ENCODE measurements at regions not wholly inside any gene's neighbourhood (a gene's known extent, or its start where the extent isn't known, plus 50 kb on each side); places are given as distances from the start of the nearest gene placed in this dataset.
"Not testable (repeated sequence)": the region's sequence is repeated elsewhere in the genome, so short reads cannot be mapped to it uniquely, and the experiment has no call there.

DNA sequence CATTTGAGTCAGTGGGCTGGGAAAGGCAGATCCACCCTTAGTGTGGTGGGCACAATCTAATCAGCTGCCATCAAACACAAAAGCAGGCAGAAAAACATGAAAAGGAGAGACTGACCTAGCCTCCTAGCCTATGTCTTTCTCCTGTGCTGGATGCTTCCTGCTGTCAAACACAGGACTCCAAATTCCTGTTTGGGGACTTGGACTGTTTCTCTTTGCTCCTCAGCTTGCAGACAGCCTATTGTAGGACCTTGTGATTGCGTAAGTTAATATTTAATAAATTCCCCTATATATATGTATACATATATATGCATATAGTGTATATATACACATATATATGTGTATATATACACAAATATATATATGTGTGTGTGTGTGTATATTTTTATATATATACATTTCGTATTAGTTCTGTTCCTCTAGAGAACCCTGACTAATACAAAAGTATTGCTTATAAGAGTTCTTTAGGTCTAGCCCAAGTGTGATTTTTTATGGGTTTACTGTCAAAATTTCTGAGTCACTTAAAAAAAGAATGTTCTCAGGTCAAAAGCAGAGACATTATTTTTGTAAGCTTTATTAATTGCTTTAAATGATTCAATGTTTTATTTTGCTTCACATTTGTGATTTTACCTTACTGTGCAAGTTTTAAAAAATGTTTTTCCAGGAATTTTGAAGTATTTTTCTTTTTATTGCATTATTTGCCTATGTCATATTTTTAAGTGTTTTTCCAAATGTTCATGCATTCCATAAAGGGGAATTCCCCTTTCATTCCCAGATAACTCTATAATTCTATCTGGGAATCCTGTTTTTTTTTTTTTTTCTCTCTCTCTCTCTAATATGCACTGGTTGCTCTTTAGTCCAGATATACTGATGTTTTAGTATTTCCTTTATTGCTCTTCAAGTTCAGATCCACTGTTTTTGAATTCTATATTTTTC, 92.1 kb upstream of the ADAMTS5 start:
- FAIRE-seq (no peak), DNase-seq (ENCODE audit: extremely low spot score, insufficient read length, low read depth) (no peak)

GRCh38 chr21:27057997-27058396, 91.1 kb upstream of the ADAMTS5 start:
- FAIRE-seq (no peak), DNase-seq (ENCODE audit: extremely low spot score, insufficient read length, low read depth) (no peak)

- DNase-seq (ENCODE audit: extremely low spot score, insufficient read length, low read depth) (no peak), FAIRE-seq (no peak)
These were observed 80.9 kb upstream of the ADAMTS5 start for GRCh38 chr21:27047658-27048314.

DNA sequence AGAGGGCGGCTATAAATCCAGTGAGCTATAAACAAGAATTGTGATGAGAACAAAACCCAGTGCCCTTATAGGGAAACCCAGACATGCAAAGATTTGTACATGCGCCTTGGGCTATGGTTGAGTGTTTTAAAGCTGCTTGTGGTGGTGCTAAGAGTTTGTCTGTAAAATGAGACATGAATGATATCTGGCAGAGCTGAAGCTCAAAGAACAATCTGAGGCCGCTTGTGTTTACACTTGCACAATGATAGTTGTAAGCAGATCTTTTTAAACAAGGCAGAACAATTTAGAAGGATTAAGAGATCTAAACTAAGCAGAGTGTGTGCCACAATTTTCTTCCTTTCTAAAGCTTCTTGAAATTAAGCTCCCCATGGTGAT, 80.4 kb upstream of the ADAMTS5 start:
- no peak for DNase-seq (ENCODE audit: extremely low spot score, insufficient read length, low read depth)
- FAIRE-seq: no peak

GRCh38 chr21:27045281-27045985, 78.5 kb upstream of the ADAMTS5 start:
- DNase-seq (ENCODE audit: extremely low spot score, insufficient read length, low read depth) (no peak), FAIRE-seq (no peak)

DNA sequence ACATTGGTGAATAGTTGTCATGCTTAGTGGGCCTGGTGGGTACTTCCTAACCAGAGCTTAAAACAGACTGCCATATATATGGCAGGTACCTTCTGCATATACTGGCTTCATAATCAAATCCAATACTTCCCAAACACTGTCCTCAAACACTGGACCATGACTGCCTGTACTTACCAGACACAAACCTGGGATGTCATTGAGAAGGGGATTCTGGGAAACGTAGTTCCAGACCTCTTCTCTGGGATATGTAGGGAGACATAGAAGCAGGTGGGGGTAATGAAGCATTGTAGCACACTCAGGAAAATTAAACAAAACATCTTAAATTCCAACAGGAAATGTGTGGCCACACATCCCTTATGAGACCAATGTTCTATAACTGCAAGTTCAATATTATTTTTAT, 76.5 kb upstream of the ADAMTS5 start:
- FAIRE-seq (no peak), DNase-seq (ENCODE audit: extremely low spot score, insufficient read length, low read depth) (no peak)

DNA sequence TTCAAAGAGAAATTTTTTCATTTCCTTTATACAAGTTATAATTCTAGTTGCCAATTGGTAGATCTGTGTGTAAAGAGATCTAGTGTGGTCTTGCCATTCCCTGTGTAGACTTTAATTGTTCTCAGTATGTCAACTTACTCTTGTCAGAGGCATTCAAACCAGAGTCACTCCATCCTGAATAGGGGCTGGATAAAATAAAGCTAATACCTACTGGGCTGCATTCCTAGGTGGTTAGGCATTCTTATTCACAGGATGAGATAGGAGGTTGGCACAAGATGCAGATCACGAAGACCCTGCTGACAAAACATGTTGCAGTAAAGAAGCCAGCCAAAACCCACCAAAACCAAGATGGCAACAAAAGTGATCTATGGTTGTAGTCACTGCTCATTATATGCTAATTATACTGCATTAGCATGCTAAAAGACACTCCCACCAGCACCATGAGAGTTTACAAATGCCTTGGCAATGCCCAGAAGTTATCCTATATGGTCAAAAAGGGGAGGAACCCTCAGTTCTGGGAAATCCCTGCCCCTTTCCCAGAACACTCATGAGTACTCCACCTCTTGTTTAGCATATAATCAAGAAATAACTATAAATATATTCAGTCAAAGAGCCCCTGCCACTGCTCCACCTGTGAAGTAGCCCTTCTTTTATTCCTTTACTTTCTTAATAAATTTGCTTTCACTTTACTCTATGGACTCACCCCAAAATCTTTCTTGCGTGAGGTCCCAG, 74.0 kb upstream of the ADAMTS5 start:
- no peak for FAIRE-seq

GRCh38 chr21:27036736-27037301, 69.9 kb upstream of the ADAMTS5 start:
- DNase-seq (ENCODE audit: extremely low spot score, insufficient read length, low read depth) (no peak), FAIRE-seq (no peak)

More for the DNA sequence above, 74.0 kb upstream of the ADAMTS5 start:
- no peak for DNase-seq (ENCODE audit: extremely low spot score, insufficient read length, low read depth)

DNA sequence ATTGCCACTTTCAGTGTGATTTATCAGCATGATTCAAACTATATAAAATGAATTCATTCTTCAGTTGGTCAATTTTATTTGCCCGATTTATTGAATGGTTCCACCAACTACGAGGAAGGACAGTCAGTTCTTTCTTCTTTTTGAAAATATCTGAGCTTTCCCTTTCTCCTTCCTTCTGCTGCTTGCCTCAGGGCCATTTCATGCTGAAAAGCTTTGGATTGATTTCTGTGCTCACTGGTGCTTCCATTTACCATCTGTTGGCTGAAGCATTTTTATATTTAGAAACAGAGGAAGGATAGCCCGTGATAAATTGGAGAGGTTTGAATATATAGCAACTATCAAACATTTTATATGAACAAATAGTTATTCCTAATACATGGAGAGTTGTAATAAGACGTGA, 68.9 kb upstream of the ADAMTS5 start:
- DNase-seq (ENCODE audit: extremely low spot score, insufficient read length, low read depth): no peak
- no peak for FAIRE-seq

DNA sequence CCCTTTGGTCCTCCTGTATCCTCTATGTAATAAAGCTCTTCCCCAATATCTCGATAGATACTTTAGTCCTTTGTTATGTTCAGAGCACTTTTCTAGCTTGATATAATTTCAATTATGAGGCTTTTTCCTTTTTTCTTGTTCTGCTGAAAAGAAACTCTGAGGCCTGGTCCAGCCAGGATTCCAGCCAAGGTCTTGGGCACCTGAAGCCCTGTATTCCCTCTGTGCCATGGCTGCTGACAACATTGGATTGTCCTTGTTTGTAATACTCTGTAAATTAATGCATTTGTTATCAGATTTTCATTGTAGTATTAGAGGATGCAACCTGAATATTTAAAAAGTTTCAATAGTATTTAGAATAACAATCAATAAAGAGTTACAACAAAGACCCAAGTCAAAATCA, 67.9 kb upstream of the ADAMTS5 start:
- FAIRE-seq: no peak
- DNase-seq (ENCODE audit: extremely low spot score, insufficient read length, low read depth): no peak

DNA sequence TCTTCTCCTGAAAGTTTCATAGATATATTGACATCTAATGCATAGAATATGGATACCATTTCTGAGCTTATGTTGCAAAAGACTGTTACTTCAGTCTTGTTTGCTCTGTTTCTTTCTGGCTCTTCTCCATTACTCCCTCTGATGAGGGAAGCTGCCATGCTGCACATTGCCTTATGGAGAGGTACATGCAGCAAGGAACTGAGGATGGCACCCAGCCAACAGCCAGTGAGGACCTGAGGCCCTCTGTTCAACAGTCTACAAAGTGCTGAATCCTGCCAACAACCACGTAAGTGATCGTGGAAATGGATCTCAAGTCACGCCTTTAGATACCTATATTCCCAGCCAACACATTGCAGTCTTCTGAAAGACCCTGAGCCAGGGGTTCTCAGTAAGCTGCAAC, 66.6 kb upstream of the ADAMTS5 start:
- DNase-seq (ENCODE audit: extremely low spot score, insufficient read length, low read depth): no peak
- no peak for FAIRE-seq

GRCh38 chr21:27026501-27026900, 59.6 kb upstream of the ADAMTS5 start:
- FAIRE-seq (no peak), DNase-seq (ENCODE audit: extremely low spot score, insufficient read length, low read depth) (no peak)

GRCh38 chr21:27025708-27026107, 58.8 kb upstream of the ADAMTS5 start:
- FAIRE-seq; DNase-seq (ENCODE audit: extremely low spot score, insufficient read length, low read depth): not testable (repeated sequence)

- no peak for FAIRE-seq
- no peak for DNase-seq (ENCODE audit: extremely low spot score, insufficient read length, low read depth)
These were observed 58.1 kb upstream of the ADAMTS5 start for GRCh38 chr21:27024971-27025370.

DNA sequence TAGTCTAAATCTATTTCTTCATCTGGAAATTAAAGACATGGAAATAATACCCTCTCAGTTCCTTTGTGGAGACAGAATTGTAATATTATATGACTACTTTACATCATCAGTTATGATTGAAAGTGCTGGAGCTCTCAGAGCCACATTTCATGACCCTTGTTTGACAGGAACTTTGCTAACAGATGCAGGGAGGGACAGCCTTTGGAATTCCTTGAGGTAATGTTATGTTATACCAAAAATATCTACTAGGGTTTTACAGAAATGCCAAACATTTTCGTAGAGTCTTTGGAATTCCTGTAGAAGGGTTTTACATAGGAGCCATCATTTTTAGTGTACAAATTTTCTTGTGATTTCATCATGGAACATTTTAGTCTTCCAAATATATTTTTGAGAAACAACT, 57.4 kb upstream of the ADAMTS5 start:
- FAIRE-seq (no peak), DNase-seq (ENCODE audit: extremely low spot score, insufficient read length, low read depth) (no peak)

DNA sequence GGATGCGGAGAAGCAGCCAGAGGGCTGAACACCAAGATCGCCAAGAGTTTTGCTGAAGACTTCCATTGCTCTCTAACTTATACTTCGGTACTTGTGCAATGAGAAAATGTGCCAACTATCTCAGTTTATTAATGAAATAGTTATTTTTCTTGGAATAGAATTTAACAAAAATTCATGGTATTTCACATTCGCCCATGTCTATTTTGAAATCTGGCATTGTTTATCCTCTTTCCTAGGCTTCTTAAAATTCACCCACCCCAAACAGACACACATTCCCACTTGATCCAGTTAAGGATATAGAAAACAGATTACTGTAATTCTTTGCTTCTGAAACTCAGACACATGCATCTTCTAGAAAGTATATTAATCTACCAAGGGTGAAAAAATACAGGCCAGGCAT, 56.3 kb upstream of the ADAMTS5 start:
- no peak for FAIRE-seq
- no peak for DNase-seq (ENCODE audit: extremely low spot score, insufficient read length, low read depth)

- no peak for DNase-seq (ENCODE audit: extremely low spot score, insufficient read length, low read depth)
- FAIRE-seq: no peak
These were observed 54.9 kb upstream of the ADAMTS5 start for GRCh38 chr21:27021801-27022200.

GRCh38 chr21:27021046-27021445, 54.2 kb upstream of the ADAMTS5 start:
- no peak for DNase-seq (ENCODE audit: extremely low spot score, insufficient read length, low read depth)
- FAIRE-seq: no peak

- no peak for DNase-seq (ENCODE audit: extremely low spot score, insufficient read length, low read depth)
- no peak for FAIRE-seq
These were observed 50.4 kb upstream of the ADAMTS5 start for GRCh38 chr21:27017246-27017645.

Data from GM18507 (cell line).